K562 (cell line): ENCODE measurements at regions not wholly inside any gene's neighbourhood (a gene's known extent, or its start where the extent isn't known, plus 50 kb on each side); places are given as distances from the start of the nearest gene placed in this dataset.

Source experiments
- ATAC-seq: fragments of 200-7000 bp; cut with Tn5 transposase; 3 replicates; pipeline ENCODE4 v1.9.1; 2020; ENCODE audit warnings: moderate library complexity
- BruUV-seq: library from RNA; stranded (reverse); fragments of 400-500 nt; replicated peaks from 2 replicates; lab custom pipeline; 2021; lab: Mats Ljungman, UMichigan
- CTCF ChIA-PET: fragments of 300-600 bp; formaldehyde crosslinking; extraction: SDS; loops from one replicate; lab custom pipeline; 2021; ENCODE audit warnings: low intra/inter-chr PET ratio; lab: Yijun Ruan, JAX
- POLR2A ChIA-PET: fragments of 300-600, 350-650 bp; sonication (Branson Sonifier 250); formaldehyde crosslinking; extraction: SDS; loops from one replicate; lab custom pipeline; 2021; ENCODE audit warnings: antibody characterized with exemption, inconsistent platforms; lab: Yijun Ruan, JAX
- DNase-seq, 4 experiments: peaks; one replicate each; pipeline versions ENCODE4 v3.0.0 to v3.0.0-alpha.2; 2011 to 2018; ENCODE audit warnings: low spot score in 3 of 4, mixed read lengths in 3 of 4; ENCODE audit errors: extremely low read depth in 1 of 4
- FAIRE-seq: peaks from 2 replicates; lab custom pipeline; 2011; peaks lifted over from hg19 to GRCh38; lab: Jason Lieb, UNC
- H2AFZ ChIP-seq: 2 replicates; pipeline ENCODE4 v1.6.0; 2011; ENCODE audit warnings: low read depth, low read length, control low read depth, inconsistent platforms
- H3K27ac ChIP-seq: fragments of 200-600 bp; 3 replicates; pipeline ENCODE4 v1.8.0; 2011; ENCODE audit warnings: low read depth, mild to moderate bottlenecking, control low read depth, inconsistent platforms, low read length, moderate library complexity, mixed read lengths; ENCODE audit errors: extremely low read depth
- H3K27me3 ChIP-seq, 2 experiments: fragments of 300-600 bp in 1 of 2; 2 replicates in 1 of 2; 3 replicates in 1 of 2; pipeline versions ENCODE4 v1.6.0 to v1.8.0; 2011; ENCODE audit warnings: inconsistent platforms in 2 of 2, low read length in 2 of 2, mild to moderate bottlenecking in 1 of 2, mixed read lengths in 1 of 2, moderate library complexity in 1 of 2; ENCODE audit not compliant: control insufficient read depth in 2 of 2, insufficient read depth in 2 of 2
- H3K36me3 ChIP-seq: fragments of 300-600 bp; 3 replicates; pipeline ENCODE4 v1.8.0; 2011; ENCODE audit warnings: mild to moderate bottlenecking, low read length, inconsistent platforms; ENCODE audit not compliant: control insufficient read depth, insufficient read depth
- H3K4me1 ChIP-seq, 2 experiments: fragments of 200-600 bp in 1 of 2; replicated peaks in 1 of 2; 2 replicates in 1 of 2; 3 replicates in 1 of 2; pipeline versions ENCODE4 v1.5.1 to v1.8.0; 2011; ENCODE audit warnings: inconsistent platforms in 2 of 2, low read length in 2 of 2, mild to moderate bottlenecking in 1 of 2, mixed read lengths in 1 of 2, moderate library complexity in 1 of 2; ENCODE audit not compliant: control insufficient read depth in 2 of 2, insufficient read depth in 2 of 2
- H3K4me2 ChIP-seq: 2 replicates; pipeline ENCODE4 v1.6.1; 2011; ENCODE audit warnings: low read length, control low read depth, inconsistent platforms, mixed read lengths; ENCODE audit not compliant: insufficient read depth
- H3K4me3 ChIP-seq: fragments of 200-600 bp; sonication (generic), shearing (Covaris generic); 2 replicates; pipeline ENCODE4 v1.5.1; 2016; ENCODE audit warnings: control low read depth, inconsistent platforms
- H3K79me2 ChIP-seq: fragments of 200-600 bp; 3 replicates; pipeline ENCODE4 v1.8.0; 2011; ENCODE audit warnings: low read length, inconsistent platforms; ENCODE audit not compliant: control insufficient read depth, insufficient read depth
- H3K9ac ChIP-seq, 2 experiments: 2 replicates each; pipeline versions ENCODE4 v1.6.0 to v1.6.1; 2011; ENCODE audit warnings: low read depth in 2 of 2, low read length in 2 of 2, control low read depth in 1 of 2, inconsistent platforms in 1 of 2, mild to moderate bottlenecking in 1 of 2, mixed read lengths in 1 of 2; ENCODE audit not compliant: insufficient read depth in 1 of 2
- H3K9me1 ChIP-seq: one replicate; pipeline ENCODE4 v1.6.0; 2011; ENCODE audit warnings: inconsistent platforms, mild to moderate bottlenecking, low read length, moderate library complexity; ENCODE audit not compliant: control insufficient read depth, insufficient read depth
- H3K9me3 ChIP-seq: replicated peaks from 2 replicates; pipeline ENCODE4 v1.5.1; 2011; ENCODE audit warnings: low read depth, low read length, inconsistent platforms; ENCODE audit not compliant: control insufficient read depth, insufficient read depth
- H4K20me1 ChIP-seq: replicated peaks from 2 replicates; pipeline ENCODE4 v1.6.1; 2011; ENCODE audit warnings: low read length, inconsistent platforms, mixed read lengths; ENCODE audit not compliant: control insufficient read depth, insufficient read depth
- GATAD2B ChIP-seq: fragments of 450-650 bp; IDR thresholded peaks from 2 replicates; pipeline ENCODE4 v1.6.1; 2017; ENCODE audit warnings: mild to moderate bottlenecking, borderline replicate concordance
- ZNF77 ChIP-seq: fragments of 250-450 bp; sonication (Bioruptor Pico); IDR thresholded peaks from 2 replicates; pipeline ENCODE4 v1.5.0; 2020
- WGBS: fragments of 100-300 bp; shearing (Covaris generic); methylation state at CpG from one replicate; pipeline ENCODE4 v1.1.6; 2016; ENCODE audit warnings: low coverage, mixed read lengths; ENCODE audit not compliant: insufficient coverage; ENCODE audit errors: missing lambda C conversion rate; 5-methylcytosine and 5-hydroxymethylcytosine counted together
- in situ Hi-C: fragments of 300-500 bp; cut with MboI; formaldehyde crosslinking; loops from 4 replicates; pipeline ENCODE4 v1.15.0; 2018; ENCODE audit warnings: inconsistent platforms, mixed read lengths
- intact Hi-C: fragments of 100-400 bp; cut with micrococcal nuclease; formaldehyde crosslinking; loops from 2 replicates; pipeline ENCODE4 v1.14.2; 2022
- TF ChIP-seq, protein P1 (sequence below), 3 experiments: fragments of 200-800 bp in 1 of 3; fragments of 250-450 bp in 1 of 3; fragments of 450-650 bp in 1 of 3; sonication (Bioruptor Pico) in 1 of 3; sonication (Bioruptor generic) in 1 of 3; formaldehyde crosslinking in 1 of 3; IDR thresholded peaks; 2 replicates each; pipeline versions ENCODE4 v1.6.1 to v1.8.0; 2016 to 2022; ENCODE audit warnings: mild to moderate bottlenecking in 2 of 3, missing genetic modification characterization in 2 of 3, missing compliant biosample characterization in 1 of 3, moderate library complexity in 1 of 3

DNA sequence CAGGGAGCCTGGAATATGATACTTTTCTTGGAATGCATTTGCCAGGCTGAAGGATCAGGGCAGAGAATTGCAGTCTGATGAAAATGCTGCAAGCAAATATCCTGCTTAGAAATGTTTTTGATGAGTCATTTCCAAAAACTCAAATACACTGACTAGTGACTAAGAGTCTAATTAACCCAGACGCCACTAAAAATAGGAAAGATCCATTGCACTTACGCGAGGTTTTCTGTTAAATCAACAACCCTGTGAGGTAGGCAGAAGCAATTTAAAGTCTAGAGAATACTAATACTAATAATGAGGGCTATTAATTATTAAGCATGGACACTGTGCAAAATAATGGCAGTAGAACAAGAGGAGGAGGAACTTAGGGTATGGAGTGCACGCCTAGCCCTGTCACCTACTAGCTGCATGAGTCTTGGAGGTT is 130.1 kb upstream of the DOK5 start:
- ATAC-seq (no peak), FAIRE-seq (no peak), DNase-seq (no peak)
- Histone ChIP-seq H3K36me3 (no peaks in the 10 kb centered on the region), H3K4me3 (no peak overlapping the region), H3K4me1 (no peaks in the 10 kb centered on the region), H3K9ac (no peak overlapping the region), H3K79me2 (no peaks in the 10 kb centered on the region), H3K27ac (no peak overlapping the region), H3K9me1 (no peaks in the 10 kb centered on the region), H4K20me1 (no peaks in the 10 kb centered on the region), H2AFZ (no peak overlapping the region), H3K9me3 (no peaks in the 10 kb centered on the region), H3K27me3 (no peaks in the 10 kb centered on the region), H3K4me2 (no peak overlapping the region)
- in situ Hi-C loops: no loop called here
- CTCF ChIA-PET: no interaction called here
- intact Hi-C loops: no loop called here
- POLR2A ChIA-PET: no interaction called here
- BruUV-seq: no TSS peak
- TF ChIP-seq GATAD2B (no peak), ZNF77 (CRISPR knock-in tag) (no peak)
- TF ChIP-seq, protein P1, sequence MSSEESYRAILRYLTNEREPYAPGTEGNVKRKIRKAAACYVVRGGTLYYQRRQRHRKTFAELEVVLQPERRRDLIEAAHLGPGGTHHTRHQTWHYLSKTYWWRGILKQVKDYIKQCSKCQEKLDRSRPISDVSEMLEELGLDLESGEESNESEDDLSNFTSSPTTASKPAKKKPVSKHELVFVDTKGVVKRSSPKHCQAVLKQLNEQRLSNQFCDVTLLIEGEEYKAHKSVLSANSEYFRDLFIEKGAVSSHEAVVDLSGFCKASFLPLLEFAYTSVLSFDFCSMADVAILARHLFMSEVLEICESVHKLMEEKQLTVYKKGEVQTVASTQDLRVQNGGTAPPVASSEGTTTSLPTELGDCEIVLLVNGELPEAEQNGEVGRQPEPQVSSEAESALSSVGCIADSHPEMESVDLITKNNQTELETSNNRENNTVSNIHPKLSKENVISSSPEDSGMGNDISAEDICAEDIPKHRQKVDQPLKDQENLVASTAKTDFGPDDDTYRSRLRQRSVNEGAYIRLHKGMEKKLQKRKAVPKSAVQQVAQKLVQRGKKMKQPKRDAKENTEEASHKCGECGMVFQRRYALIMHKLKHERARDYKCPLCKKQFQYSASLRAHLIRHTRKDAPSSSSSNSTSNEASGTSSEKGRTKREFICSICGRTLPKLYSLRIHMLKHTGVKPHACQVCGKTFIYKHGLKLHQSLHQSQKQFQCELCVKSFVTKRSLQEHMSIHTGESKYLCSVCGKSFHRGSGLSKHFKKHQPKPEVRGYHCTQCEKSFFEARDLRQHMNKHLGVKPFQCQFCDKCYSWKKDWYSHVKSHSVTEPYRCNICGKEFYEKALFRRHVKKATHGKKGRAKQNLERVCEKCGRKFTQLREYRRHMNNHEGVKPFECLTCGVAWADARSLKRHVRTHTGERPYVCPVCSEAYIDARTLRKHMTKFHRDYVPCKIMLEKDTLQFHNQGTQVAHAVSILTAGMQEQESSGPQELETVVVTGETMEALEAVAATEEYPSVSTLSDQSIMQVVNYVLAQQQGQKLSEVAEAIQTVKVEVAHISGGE (CRISPR knock-in tag; IDR thresholded peaks at IDR 0.05): peak in 1 of 3 experiments; percentile 83; a peak in 1 of 6 replicates
- 0% methylated on average over 4 of the region's 4 CpGs for WGBS
